ENCODE measurements at regions not wholly inside any gene's neighbourhood (a gene's known extent, or its start where the extent isn't known, plus 50 kb on each side); places are given as distances from the start of the nearest gene placed in this dataset.
A peak's percentile ranks its signal among the peaks of the same experiment; 100 is the strongest.
"Not testable (repeated sequence)": the region's sequence is repeated elsewhere in the genome, so short reads cannot be mapped to it uniquely, and the experiment has no call there.

DNA sequence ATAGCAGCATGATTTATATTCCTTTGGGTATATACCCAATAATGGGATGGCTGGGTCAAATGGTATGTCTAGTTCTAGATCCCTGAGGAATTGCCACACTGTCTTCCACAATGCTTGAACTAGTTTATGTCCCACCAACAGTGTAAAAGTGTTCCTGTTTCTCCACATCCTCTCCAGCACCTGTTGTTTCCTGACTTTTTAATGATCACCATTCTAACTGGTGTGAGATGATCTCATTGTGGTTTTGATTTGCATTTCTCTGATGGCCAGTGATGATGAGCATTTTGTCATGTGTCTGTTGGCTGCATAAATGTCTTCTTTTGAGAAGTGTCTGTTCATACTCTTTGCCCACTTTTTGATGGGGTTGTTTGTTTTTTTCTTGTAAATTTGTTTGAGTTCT, 54.0 kb upstream of the GPR89A start:
- H3K4me3 Mint-ChIP-seq; DNase-seq (ENCODE audit: low spot score in 2 of 2); H3K36me3 Mint-ChIP-seq; ATAC-seq; H3K9me3 Mint-ChIP-seq; H3K4me1 Mint-ChIP-seq; H3K27ac Mint-ChIP-seq: not testable (repeated sequence)

DNA sequence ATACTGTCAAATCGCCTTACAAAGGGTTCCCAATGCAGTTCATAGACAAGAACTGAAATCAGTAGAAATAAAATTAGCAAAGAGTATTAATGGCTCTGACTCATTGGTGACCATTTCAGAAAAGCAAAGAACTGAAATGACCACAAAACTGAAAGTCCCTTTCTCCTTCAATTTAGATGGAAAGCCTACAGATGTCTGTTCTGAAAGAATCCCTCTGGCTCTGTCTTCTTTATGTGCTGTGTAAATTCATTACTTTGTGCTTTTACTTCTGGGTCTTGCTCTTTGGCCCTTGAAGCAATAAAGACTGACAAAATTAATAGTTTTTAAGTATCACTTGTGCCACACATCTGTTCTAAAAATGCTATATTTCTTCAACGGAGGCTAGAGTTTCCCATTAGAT, 62.7 kb upstream of the GPR89A start:
- Mint-ChIP-seq H3K36me3 (no peaks in the 10 kb centered on the region), H3K4me1 (no peaks in the 10 kb centered on the region), H3K4me3 (no peak overlapping the region), H3K27ac (no peak overlapping the region), H3K9me3 (no peaks in the 10 kb centered on the region)
- ATAC-seq (no peak), DNase-seq (ENCODE audit: low spot score in 2 of 2) (no peak)

- not testable (repeated sequence) for H3K27ac Mint-ChIP-seq; H3K9me3 Mint-ChIP-seq; H3K36me3 Mint-ChIP-seq; DNase-seq (ENCODE audit: low spot score in 2 of 2); H3K4me3 Mint-ChIP-seq; H3K4me1 Mint-ChIP-seq; ATAC-seq
Measured at GRCh38 chr1:145541685-145542084, 66.1 kb upstream of the GPR89A start.

DNA sequence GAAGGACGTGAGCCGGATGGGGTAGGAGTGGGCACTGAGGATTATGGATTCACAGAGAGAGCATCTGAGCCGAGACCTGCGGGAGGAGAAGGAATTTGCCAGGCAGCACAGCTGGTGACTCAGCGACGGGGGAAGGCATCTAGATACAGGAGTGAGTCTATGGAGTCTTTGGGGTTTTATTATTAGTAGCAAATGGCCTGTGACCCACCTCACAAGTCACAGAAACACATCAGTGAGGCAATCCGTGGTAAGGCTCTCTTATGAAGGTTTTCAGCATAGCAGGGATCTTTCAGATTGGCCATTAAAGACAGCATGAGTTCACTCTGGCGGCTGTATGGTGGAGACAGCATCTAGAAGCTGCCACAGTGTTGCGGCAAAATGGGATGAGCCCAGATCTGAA, 66.5 kb upstream of the GPR89A start:
- H3K9me3 Mint-ChIP-seq; DNase-seq (ENCODE audit: low spot score in 2 of 2); ATAC-seq; H3K27ac Mint-ChIP-seq; H3K4me3 Mint-ChIP-seq; H3K36me3 Mint-ChIP-seq; H3K4me1 Mint-ChIP-seq: not testable (repeated sequence)

DNA sequence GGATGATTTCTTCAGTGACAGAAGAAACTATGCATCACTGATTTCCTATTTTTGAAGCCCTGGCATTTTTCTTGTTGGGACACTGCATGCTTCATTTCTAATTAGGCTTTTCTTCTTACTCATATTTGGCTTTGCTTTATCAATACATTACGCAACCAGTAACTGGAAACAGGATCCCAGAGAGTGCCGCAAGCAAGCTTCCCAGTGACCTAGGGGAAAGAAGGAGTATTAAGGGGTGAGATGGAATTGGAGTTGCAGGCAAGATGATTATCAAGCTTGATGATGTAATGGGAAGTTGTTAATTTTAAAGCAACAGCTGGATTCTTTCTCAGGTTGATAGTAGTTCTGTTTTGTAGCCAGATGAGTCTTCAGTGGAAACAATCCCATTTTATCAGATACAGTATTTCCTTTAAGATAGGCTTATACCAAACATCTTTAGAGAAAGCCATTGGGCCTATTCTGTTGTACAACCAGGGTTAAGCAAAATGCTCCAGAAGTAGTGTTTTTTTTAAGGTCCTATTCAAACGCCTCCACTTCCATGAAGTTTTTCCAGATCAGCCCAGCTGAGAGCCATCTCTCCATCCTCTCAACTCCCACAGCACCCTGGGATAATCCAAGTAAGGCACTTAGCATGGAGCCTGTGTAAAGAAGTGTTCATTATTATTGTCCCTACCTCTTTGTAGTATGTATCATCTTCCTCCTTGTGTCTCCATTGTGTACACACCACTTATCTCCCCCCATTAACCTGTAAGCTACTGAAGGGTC, 69.5 kb upstream of the GPR89A start:
- not testable (repeated sequence) for H3K27ac Mint-ChIP-seq

DNA sequence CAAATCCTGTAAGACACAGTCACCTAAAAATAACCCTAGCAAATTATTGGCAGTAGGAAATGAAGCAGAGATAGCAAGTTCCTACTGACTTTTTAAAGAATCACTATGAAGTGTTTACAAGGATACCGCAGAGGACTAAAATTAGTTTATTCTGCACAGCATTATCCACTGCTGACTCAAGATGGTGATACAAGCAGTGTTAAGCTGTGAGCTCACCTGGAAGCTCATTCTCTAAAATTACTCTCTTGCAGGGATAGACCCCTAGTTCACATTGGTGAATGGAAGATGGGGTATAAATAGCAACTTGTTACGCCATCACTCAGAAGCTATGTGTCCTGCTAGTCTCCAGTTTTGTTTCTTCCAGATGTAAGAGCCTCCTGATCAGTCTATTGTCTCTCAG, 70.8 kb upstream of the GPR89A start:
- not testable (repeated sequence) for H3K4me1 Mint-ChIP-seq; ATAC-seq; H3K36me3 Mint-ChIP-seq; H3K9me3 Mint-ChIP-seq; H3K4me3 Mint-ChIP-seq; H3K27ac Mint-ChIP-seq; DNase-seq (ENCODE audit: low spot score in 2 of 2)

More for the DNA sequence above, 69.5 kb upstream of the GPR89A start:
- not testable (repeated sequence) for H3K4me3 Mint-ChIP-seq; H3K36me3 Mint-ChIP-seq; H3K9me3 Mint-ChIP-seq; DNase-seq (ENCODE audit: low spot score in 2 of 2); H3K4me1 Mint-ChIP-seq; ATAC-seq

DNA sequence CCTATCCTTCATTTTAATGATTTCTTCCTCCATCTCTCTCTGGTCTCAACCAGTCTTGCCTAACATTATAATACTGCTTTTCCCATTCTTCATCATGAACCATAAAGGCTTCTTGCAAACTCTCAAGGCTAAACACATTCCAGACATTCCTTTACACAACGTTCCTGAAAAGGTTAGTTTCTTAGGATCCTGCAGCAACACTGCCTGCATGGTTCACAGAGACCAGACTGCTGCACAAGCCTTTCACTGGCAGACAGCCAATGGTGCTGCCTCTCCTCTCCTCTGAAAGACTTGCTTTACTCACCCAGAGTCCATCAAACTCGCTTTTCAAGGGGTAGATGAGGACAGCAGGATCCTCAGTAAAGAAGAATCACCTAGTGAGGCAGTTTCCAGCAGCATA, 72.3 kb upstream of the GPR89A start:
- not testable (repeated sequence) for ATAC-seq; H3K36me3 Mint-ChIP-seq; H3K4me3 Mint-ChIP-seq; H3K9me3 Mint-ChIP-seq; DNase-seq (ENCODE audit: low spot score in 2 of 2); H3K27ac Mint-ChIP-seq; H3K4me1 Mint-ChIP-seq

DNA sequence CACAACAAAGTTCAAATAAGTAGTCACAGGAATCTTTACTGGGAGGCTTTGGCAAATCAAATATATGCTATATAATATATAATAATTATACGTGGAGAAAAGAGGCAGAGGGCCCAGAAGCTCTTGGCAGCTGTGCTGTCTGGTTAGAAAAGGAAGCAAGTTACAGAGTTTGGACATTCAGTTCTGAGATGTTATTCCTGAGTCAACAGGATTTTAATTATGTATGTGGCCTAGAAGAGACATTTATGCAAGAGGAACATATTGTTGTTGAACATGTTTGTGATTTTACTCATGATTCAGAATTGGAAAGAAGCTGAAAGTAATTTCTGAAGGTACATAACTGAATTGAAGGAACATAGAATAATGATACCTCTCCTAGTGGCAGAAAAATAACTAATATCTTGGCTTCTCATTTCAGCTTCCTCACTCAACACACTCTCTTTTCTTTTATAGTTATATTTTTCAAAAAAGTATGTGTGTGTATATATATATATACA, 79.7 kb upstream of the GPR89A start:
- not testable (repeated sequence) for DNase-seq (ENCODE audit: low spot score in 2 of 2); ATAC-seq; H3K4me3 Mint-ChIP-seq; H3K9me3 Mint-ChIP-seq; H3K27ac Mint-ChIP-seq; H3K4me1 Mint-ChIP-seq; H3K36me3 Mint-ChIP-seq

DNA sequence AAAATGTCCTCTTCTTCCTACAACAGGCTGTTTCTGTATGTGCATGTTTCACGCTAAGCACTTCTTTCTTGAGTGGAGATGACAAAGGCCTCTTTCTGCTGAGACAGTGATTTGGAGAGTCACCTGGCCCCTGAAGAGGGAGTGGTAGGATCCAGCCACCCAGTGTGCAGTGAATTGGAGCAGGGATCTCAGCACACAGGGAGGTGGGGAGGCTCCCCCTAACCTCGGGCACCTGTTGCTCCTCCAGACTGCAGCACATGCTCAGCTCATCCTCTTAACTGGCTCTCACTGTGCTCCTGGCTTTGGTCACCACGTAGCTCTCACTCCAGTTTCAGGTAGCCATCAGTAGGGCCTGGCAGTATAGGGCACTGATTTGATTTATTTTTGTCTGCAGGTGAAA, 87.6 kb upstream of the GPR89A start:
- DNase-seq (ENCODE audit: low spot score in 2 of 2); H3K27ac Mint-ChIP-seq; H3K9me3 Mint-ChIP-seq; ATAC-seq; H3K4me3 Mint-ChIP-seq; H3K4me1 Mint-ChIP-seq; H3K36me3 Mint-ChIP-seq: not testable (repeated sequence)

GRCh38 chr1:145519302-145519701, 88.5 kb upstream of the GPR89A start:
- DNase-seq (ENCODE audit: low spot score in 2 of 2); H3K4me1 Mint-ChIP-seq; H3K36me3 Mint-ChIP-seq; H3K9me3 Mint-ChIP-seq; ATAC-seq; H3K4me3 Mint-ChIP-seq; H3K27ac Mint-ChIP-seq: not testable (repeated sequence)

- not testable (repeated sequence) for DNase-seq (ENCODE audit: low spot score in 2 of 2); H3K9me3 Mint-ChIP-seq; H3K4me3 Mint-ChIP-seq; ATAC-seq; H3K27ac Mint-ChIP-seq; H3K4me1 Mint-ChIP-seq; H3K36me3 Mint-ChIP-seq
Measured at GRCh38 chr1:145513017-145513416, 87.6 kb upstream of the NBPF20 start.

GRCh38 chr1:145508053-145508452, 82.7 kb upstream of the NBPF20 start:
- H3K27ac Mint-ChIP-seq, H3K9me3 Mint-ChIP-seq: not testable (repeated sequence)
- peak; percentile 70 for ATAC-seq

DNA sequence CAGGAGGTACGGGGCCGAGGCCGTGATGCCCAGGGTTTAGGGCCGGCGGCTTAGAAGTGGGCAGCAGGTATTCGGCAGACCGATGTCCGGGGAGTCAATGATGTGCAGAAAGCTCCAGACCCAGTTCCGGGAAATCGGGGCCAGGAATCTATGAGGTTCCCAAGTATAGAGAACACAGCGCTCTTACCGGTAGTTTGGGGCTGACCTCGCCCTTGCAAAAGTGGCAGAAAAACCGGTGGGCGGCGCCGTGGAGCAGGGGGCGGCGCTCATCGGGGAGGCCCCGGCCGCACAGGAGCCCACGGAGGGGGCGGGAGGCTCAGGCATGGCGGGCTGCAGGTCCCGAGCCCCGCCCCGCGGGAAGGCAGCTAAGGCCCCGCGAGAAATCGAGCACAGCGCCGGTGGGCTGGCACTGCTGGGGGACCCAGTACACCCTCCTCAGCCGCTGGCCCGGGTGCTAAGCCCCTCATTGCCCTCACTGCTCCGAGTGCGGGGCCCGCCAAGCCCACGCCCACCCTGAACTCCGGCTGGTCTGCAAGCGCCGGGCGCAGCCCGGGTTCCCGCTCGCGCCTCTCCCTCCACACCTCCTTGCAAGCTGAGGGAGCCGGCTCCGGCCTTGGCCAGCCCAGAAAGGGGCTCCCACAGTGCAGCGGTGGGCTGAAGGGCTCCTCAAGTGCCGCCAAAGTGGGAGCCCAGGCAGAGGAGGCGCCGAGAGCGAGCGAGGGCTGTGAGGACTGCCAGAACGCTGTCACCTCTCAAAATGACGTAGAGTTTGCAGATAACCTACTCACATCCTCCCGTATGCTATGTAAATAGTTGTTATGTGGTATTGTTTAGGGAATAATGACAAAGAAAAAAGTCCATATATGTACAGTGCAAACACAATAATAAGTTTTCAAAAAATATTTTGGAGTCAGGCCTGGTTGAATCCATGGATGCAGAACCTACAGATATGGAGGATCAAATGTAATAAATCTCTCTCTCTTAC, 80.6 kb upstream of the NBPF20 start:
- H3K9me3 Mint-ChIP-seq; H3K4me1 Mint-ChIP-seq; H3K4me3 Mint-ChIP-seq; DNase-seq (ENCODE audit: low spot score in 2 of 2); H3K36me3 Mint-ChIP-seq; H3K27ac Mint-ChIP-seq: not testable (repeated sequence)
- peak; percentile 58 for ATAC-seq

More at GRCh38 chr1:145508053-145508452, 82.7 kb upstream of the NBPF20 start:
- not testable (repeated sequence) for H3K36me3 Mint-ChIP-seq; DNase-seq (ENCODE audit: low spot score in 2 of 2); H3K4me1 Mint-ChIP-seq; H3K4me3 Mint-ChIP-seq

DNA sequence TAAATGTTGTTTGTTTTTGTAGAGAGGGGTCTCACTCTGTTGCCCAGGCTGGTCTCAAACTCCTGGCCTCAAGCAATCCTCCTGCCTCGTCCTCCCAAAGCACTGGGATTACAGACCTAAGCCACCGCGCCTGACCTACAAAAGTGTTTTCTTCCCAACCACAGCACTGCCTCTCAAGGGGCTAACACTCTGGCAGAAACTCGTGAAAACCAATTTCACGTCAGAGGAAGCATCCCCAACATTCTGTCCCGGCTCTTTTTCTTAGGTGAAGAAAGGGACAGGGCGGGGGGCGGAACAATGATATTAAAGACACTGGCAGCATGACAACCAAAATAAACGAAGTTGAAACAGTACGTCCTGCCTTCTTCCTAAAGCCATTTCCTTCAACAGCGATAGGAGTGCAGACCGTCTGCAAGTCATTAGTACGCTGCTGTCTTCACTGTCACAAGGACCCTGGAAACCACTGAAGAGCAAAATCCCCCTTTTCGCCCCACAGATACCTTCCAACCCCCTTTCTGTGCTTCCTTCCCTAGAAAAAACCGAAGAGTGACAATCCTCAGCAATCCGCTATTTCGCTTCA, 79.5 kb upstream of the NBPF20 start:
- not testable (repeated sequence) for H3K36me3 Mint-ChIP-seq; DNase-seq (ENCODE audit: low spot score in 2 of 2); H3K9me3 Mint-ChIP-seq; H3K27ac Mint-ChIP-seq; H3K4me1 Mint-ChIP-seq; H3K4me3 Mint-ChIP-seq
- ATAC-seq = peak; percentile 15

DNA sequence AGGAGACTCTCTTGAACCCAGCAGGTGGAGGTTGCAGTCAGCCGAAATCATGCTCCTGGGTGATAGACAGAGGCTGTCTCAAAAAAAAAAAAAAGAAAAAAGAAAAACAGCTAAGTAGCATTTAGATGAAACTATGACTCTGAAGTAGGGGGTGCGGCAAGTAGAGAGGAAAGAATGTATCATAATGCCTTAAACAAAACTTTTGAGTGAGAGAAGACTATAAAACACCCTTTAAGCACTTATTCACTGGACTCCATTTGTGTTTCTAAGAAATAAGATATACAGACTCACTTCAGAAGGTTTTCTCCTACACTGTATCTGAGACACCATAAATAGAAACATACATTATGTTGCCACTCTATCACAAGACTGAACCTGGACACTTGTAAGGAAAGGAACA, 78.9 kb upstream of the NBPF20 start:
- H3K27ac Mint-ChIP-seq; H3K4me3 Mint-ChIP-seq; H3K4me1 Mint-ChIP-seq; H3K9me3 Mint-ChIP-seq; H3K36me3 Mint-ChIP-seq; DNase-seq (ENCODE audit: low spot score in 2 of 2): not testable (repeated sequence)
- ATAC-seq = peak; percentile 74

All from stimulated activated effector memory CD8-positive, alpha-beta T cell treated with anti-CD3 and anti-CD28 coated beads, Interleukin-12 subunit alpha, Interleukin-12 subunit beta, amount 100 ng/mL, for 72 hours (primary cell).